Endothelial cell of umbilical vein (primary cell): ENCODE measurements at regions not wholly inside any gene's neighbourhood (a gene's known extent, or its start where the extent isn't known, plus 50 kb on each side); places are given as distances from the start of the nearest gene placed in this dataset.

Source experiments
- BruUV-seq: library from RNA; stranded (reverse); fragments of 400-500 nt; replicated peaks from 2 replicates; lab custom pipeline; 2021; lab: Mats Ljungman, UMichigan
- CTCF ChIA-PET: fragments of 300-600, 350-600 bp; sonication (Branson Sonifier 250); formaldehyde crosslinking; loops from one replicate; lab custom pipeline; 2021; ENCODE audit warnings: antibody characterized with exemption, inconsistent platforms; lab: Charles Lee
- POLR2A ChIA-PET: fragments of 300-600, 350-600 bp; sonication (Branson Sonifier 250); formaldehyde crosslinking; loops from one replicate; lab custom pipeline; 2021; ENCODE audit warnings: antibody characterized with exemption, inconsistent platforms; lab: Charles Lee
- DNase-seq: peaks from one replicate; pipeline ENCODE4 v3.0.0-alpha.2; 2011; ENCODE audit warnings: low read depth, low spot score
- FAIRE-seq: peaks from 2 replicates; lab custom pipeline; 2011; peaks lifted over from hg19 to GRCh38; lab: Jason Lieb, UNC
- H2AFZ ChIP-seq: 2 replicates; pipeline ENCODE4 v1.6.0; 2012; ENCODE audit warnings: low read depth, low read length, control low read depth, inconsistent platforms
- H3K27ac ChIP-seq: 2 replicates; pipeline ENCODE4 v1.5.1; 2011; ENCODE audit warnings: low read depth, mild to moderate bottlenecking, control low read depth, low read length, moderate library complexity; ENCODE audit not compliant: insufficient read depth
- H3K27me3 ChIP-seq, 2 experiments: 2 replicates each; pipeline versions ENCODE4 v1.6.0 to v1.6.1; 2011; ENCODE audit warnings: low read length in 2 of 2, mixed read lengths in 1 of 2; ENCODE audit not compliant: control insufficient read depth in 2 of 2, insufficient read depth in 2 of 2
- H3K36me3 ChIP-seq, 2 experiments: 2 replicates in 1 of 2; 3 replicates in 1 of 2; pipeline ENCODE4 v1.5.1; 2011; ENCODE audit warnings: low read length in 2 of 2, mild to moderate bottlenecking in 1 of 2, moderate library complexity in 1 of 2; ENCODE audit not compliant: control insufficient read depth in 2 of 2, insufficient read depth in 2 of 2; ENCODE audit errors: extremely low read depth in 1 of 2
- H3K4me1 ChIP-seq: 3 replicates; pipeline ENCODE4 v1.5.1; 2011; ENCODE audit warnings: mild to moderate bottlenecking, low read length; ENCODE audit not compliant: control insufficient read depth, insufficient read depth; ENCODE audit errors: extremely low read depth
- H3K4me2 ChIP-seq: 2 replicates; pipeline ENCODE4 v1.6.1; 2011; ENCODE audit warnings: low read length, control low read depth, mixed read lengths; ENCODE audit not compliant: insufficient read depth
- H3K4me3 ChIP-seq, 3 experiments: fragments of 200-600 bp in 1 of 3; sonication (generic), shearing (Covaris generic) in 1 of 3; replicated peaks in 1 of 3; 2 replicates each; pipeline ENCODE4 v1.5.1; 2011 to 2016; ENCODE audit warnings: control low read depth in 3 of 3, low read length in 3 of 3, mild to moderate bottlenecking in 2 of 3, inconsistent platforms in 1 of 3, low read depth in 1 of 3, moderate library complexity in 1 of 3; ENCODE audit not compliant: insufficient read depth in 1 of 3
- H3K79me2 ChIP-seq: 2 replicates; pipeline ENCODE4 v1.6.0; 2012; ENCODE audit warnings: low read length, inconsistent platforms; ENCODE audit not compliant: control insufficient read depth, insufficient read depth
- H3K9ac ChIP-seq: replicated peaks from 2 replicates; pipeline ENCODE3; 2011; ENCODE audit warnings: low read length, control low read depth; ENCODE audit not compliant: insufficient read depth; ENCODE audit errors: extremely low read depth
- H3K9me1 ChIP-seq: replicated peaks from 3 replicates; pipeline ENCODE4 v1.6.0; 2011; ENCODE audit warnings: mild to moderate bottlenecking, low read length; ENCODE audit not compliant: control insufficient read depth, insufficient read depth; ENCODE audit errors: extremely low read depth
- H3K9me3 ChIP-seq: replicated peaks from 2 replicates; pipeline ENCODE4 v1.5.1; 2012; ENCODE audit warnings: low read length, inconsistent platforms; ENCODE audit not compliant: control insufficient read depth, insufficient read depth
- H4K20me1 ChIP-seq: replicated peaks from 2 replicates; pipeline ENCODE3; 2011; ENCODE audit warnings: mild to moderate bottlenecking, low read length; ENCODE audit not compliant: control insufficient read depth, insufficient read depth; ENCODE audit errors: extremely low read depth
- CTCF ChIP-seq, 2 donors: IDR thresholded peaks; 1 replicate in 1 of 2; 2 replicates in 1 of 2; pipeline ENCODE4 v1.5.1; 2011; ENCODE audit warnings: low read length in 2 of 2, mild to moderate bottlenecking in 2 of 2, moderate library complexity in 2 of 2, control low read depth in 1 of 2, inconsistent platforms in 1 of 2, low read depth in 1 of 2; ENCODE audit not compliant: insufficient read depth in 1 of 2; ENCODE audit errors: extremely low read depth in 1 of 2
- EZH2 ChIP-seq: IDR thresholded peaks from 2 replicates; pipeline ENCODE4 v1.6.1; 2012; ENCODE audit warnings: borderline replicate concordance, low read depth, mild to moderate bottlenecking, moderate library complexity, low read length, inconsistent platforms; ENCODE audit not compliant: severe bottlenecking
- GATA2 ChIP-seq: IDR thresholded peaks from 2 replicates; pipeline ENCODE4 v1.7.0; 2011; ENCODE audit warnings: low read depth, mild to moderate bottlenecking, moderate library complexity, mixed read lengths, low read length; ENCODE audit not compliant: insufficient read length, insufficient read depth
- JUN ChIP-seq: IDR thresholded peaks from 2 replicates; pipeline ENCODE4 v1.6.1; 2011; ENCODE audit warnings: borderline replicate concordance, low read depth; ENCODE audit not compliant: insufficient read length, insufficient read depth
- MYC ChIP-seq: IDR thresholded peaks from one replicate; pipeline ENCODE4 v1.6.1; 2011; ENCODE audit warnings: mild to moderate bottlenecking, low read depth, low read length
- dilution Hi-C: fragments of 300-500 bp; cut with MboI; formaldehyde crosslinking; loops from one replicate; pipeline ENCODE4 v1.15.0; 2019; ENCODE audit warnings: low sequenced_read_pairs; ENCODE audit not compliant: extremely low pct_ligation_motif_present
- intact Hi-C: fragments of 100-400 bp; cut with micrococcal nuclease; formaldehyde crosslinking; loops from one replicate; pipeline ENCODE4 v1.10.0; 2022

GRCh38 chr6:118715376-118715775 is 64.0 kb upstream of the CEP85L start:
- DNase-seq (no peak), FAIRE-seq (no peak)
- Histone ChIP-seq H3K36me3 (no peaks in the 10 kb centered on the region), H3K4me3 (no peak overlapping the region), H3K27ac (no peak overlapping the region), H3K4me1 (peaks cover 3% of the 10 kb centered on the region), H3K27me3 (no peaks in the 10 kb centered on the region), H3K4me2 (no peak overlapping the region), H4K20me1 (no peaks in the 10 kb centered on the region), H3K9me3 (no peaks in the 10 kb centered on the region), H3K79me2 (no peaks in the 10 kb centered on the region), H2AFZ (no peak overlapping the region), H3K9ac (no peak overlapping the region), H3K9me1 (no peaks in the 10 kb centered on the region)
- BruUV-seq, result no TSS peak
- intact Hi-C loops, result no loop called here
- POLR2A ChIA-PET, result no interaction called here
- no peak for TF ChIP-seq EZH2
- TF ChIP-seq MYC, result no peak
- TF ChIP-seq GATA2, result no peak
- no peak for TF ChIP-seq CTCF (IDR thresholded peaks at IDR 0.05; ENCODE audit: extremely low read depth in 1 of 2, insufficient read depth in 1 of 2, low read depth in 1 of 2, low read length in 2 of 2)
- CTCF ChIA-PET, result no interaction called here
- dilution Hi-C loops, result no loop called here

- Histone ChIP-seq H3K9me3 (no peaks in the 10 kb centered on the region), H3K4me3 (no peak overlapping the region), H4K20me1 (no peaks in the 10 kb centered on the region), H3K79me2 (no peaks in the 10 kb centered on the region), H3K9me1 (no peaks in the 10 kb centered on the region), H3K4me2 (no peak overlapping the region), H3K36me3 (no peaks in the 10 kb centered on the region), H2AFZ (no peak overlapping the region), H3K27me3 (no peaks in the 10 kb centered on the region), H3K9ac (no peak overlapping the region), H3K4me1 (peaks cover 8% of the 10 kb centered on the region), H3K27ac (no peak overlapping the region)
- TF ChIP-seq MYC, result no peak
- no peak for TF ChIP-seq GATA2
- no peak for TF ChIP-seq JUN
- no TSS peak for BruUV-seq
- POLR2A ChIA-PET, result no interaction called here
- intact Hi-C loops, result no loop called here
- no peak for DNase-seq
- FAIRE-seq, result no peak
- dilution Hi-C loops, result no loop called here
- CTCF ChIA-PET, result no interaction called here
Observed at GRCh38 chr6:118714756-118715155, 63.4 kb upstream of the CEP85L start.
